ENCODE measurements at regions not wholly inside any gene's neighbourhood (a gene's known extent, or its start where the extent isn't known, plus 50 kb on each side); places are given as distances from the start of the nearest gene placed in this dataset.

DNA sequence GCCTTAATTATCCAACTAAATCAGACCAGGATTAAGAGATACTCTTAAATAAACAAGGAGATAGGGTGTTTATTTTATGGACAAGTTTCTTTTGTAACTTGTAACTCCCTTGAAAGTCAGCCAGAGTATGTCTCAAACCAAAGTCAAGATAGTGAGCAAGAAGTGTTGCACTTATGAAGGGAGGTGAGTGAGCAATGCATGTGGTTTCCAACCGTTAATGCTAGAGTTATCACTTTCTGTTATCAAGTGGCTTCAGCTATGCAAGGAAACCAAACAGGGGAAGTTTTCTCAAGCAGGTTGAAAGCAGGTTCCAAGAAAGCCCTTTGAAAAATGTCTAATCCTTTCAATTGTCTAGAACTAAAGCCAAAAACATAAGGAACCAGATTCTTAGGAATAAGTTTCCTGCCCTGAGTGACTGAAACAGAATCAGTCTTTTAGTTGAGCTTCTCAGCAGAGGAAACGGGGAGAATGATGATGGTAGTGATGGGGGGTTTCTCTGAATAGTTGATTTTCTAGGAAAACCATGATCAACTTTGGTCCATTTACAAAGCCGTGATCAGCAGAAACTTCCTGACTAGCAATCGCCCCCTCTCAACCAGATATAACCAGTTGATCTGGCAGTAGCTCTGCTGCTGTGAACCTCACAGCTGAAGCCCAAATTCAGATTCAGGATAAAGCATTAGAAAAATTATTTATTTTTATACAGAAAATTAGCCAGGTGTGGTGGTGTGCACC lies 128.4 kb downstream of the DAD1 start (continued):
- TF ChIP-seq ZBED1 (IDR thresholded peaks at IDR 0.05; ENCODE audit: borderline replicate concordance) = 0 out of 2 replicates have a peak, but pooled peaks have one; percentile 40
- peak; percentile 63 for TF ChIP-seq MTA2 (IDR thresholded peaks at IDR 0.05; ENCODE audit: low read depth)
- 0 out of 2 replicates have a peak, but pooled peaks have one; percentile 13 for TF ChIP-seq NR2F1 (conservative IDR thresholded peaks at IDR 0.05)
- TF ChIP-seq YBX1 (IDR thresholded peaks at IDR 0.05) = no peak
- TF ChIP-seq GATAD2B (conservative IDR thresholded peaks at IDR 0.05; ENCODE audit: low read depth) = 0 out of 2 replicates have a peak, but pooled peaks have one; percentile 21
- TF ChIP-seq IKZF2 (IDR thresholded peaks at IDR 0.05) = peak; percentile 50 to 55; a peak in 2 of 4 replicates
- peak; percentile 48; the same call in 1 of the 3 replicates for TF ChIP-seq POU2F2 (IDR thresholded peaks at IDR 0.05; ENCODE audit: borderline replicate concordance, low read depth, low read length)
- TF ChIP-seq DPF2 (IDR thresholded peaks at IDR 0.05) = 0 out of 2 replicates have a peak, but pooled peaks have one; percentile 29
- peak; percentile 22 for TF ChIP-seq MEF2B (IDR thresholded peaks at IDR 0.05; ENCODE audit: partially characterized antibody, poor library complexity, severe bottlenecking)
- no peak for TF ChIP-seq PML (IDR thresholded peaks at IDR 0.05; ENCODE audit: low read length)
- peak; percentile 29; the same call in 1 of the 2 replicates for TF ChIP-seq JUNB (IDR thresholded peaks at IDR 0.05)
- peak; percentile 88 for TF ChIP-seq RUNX3 (IDR thresholded peaks at IDR 0.05; ENCODE audit: low read length)

DNA sequence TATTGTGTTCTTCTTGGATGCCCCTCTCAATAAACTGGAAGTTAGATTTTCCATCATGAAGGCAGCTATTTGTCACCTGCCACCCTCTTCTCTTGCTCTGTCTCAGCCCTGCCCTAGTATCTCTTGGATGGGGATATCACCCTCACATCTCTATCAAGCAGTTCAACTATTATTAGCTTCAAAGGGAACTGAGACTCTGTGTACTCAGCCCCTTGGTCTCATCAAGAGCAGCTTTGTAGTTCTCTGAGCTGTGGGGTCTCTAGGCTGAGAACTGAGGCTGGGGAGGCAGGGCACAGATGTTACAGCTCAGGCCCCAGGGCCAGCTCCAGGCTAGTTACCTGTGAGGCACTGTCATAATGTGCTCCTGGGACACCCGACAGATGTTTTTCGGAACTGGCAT lies 130.3 kb downstream of the DAD1 start:
- Histone ChIP-seq H3K27me3 (replicated peaks in 1 of 2; ENCODE audit: control insufficient read depth in 2 of 2, insufficient read depth in 2 of 2, low read length in 1 of 2) (no peaks in the 10 kb centered on the region), H3K4me3 (no peak overlapping the region), H4K20me1 (ENCODE audit: control insufficient read depth, insufficient read depth) (no peaks in the 10 kb centered on the region), H3K9ac (ENCODE audit: control insufficient read depth, insufficient read depth, low read length) (no peak overlapping the region), H3K27ac (ENCODE audit: control insufficient read depth, insufficient read depth) (no peak overlapping the region), H3K4me1 (ENCODE audit: control insufficient read depth, insufficient read depth, low read length) (peaks cover 44% of the 10 kb centered on the region), H3K36me3 (ENCODE audit: control insufficient read depth in 2 of 2, insufficient read depth in 2 of 2, low read length in 1 of 2) (no peaks in the 10 kb centered on the region), H2AFZ (ENCODE audit: control insufficient read depth, low read depth, low read length) (no peak overlapping the region), H3K79me2 (ENCODE audit: control insufficient read depth, insufficient read depth, low read length) (no peaks in the 10 kb centered on the region), H3K9me3 (replicated peaks; ENCODE audit: control insufficient read depth, insufficient read depth, low read length) (no peaks in the 10 kb centered on the region; the same call in 2 of the 3 replicates), H3K4me2 (ENCODE audit: control insufficient read depth, insufficient read depth) (no peak overlapping the region; the same call in none of the 2 replicates)
- DNase-seq (ENCODE audit: low read depth, low spot score) (no peak), ATAC-seq (peak; percentile 57), FAIRE-seq (no peak)
- no TSS peak for BruUV-seq (replicated peaks)
- intact Hi-C loops (cut with micrococcal nuclease; ENCODE audit: unreplicated experiment) = no loop called here
- ChIA-PET RAD21 (ENCODE audit: unreplicated experiment) (interaction anchor here (0.5 to 5.5 kb wide), 16 partner anchors 9 to 144 kb away, joined by 3 to 49 read pairs (median 5); no protein-coding TSS in a partner anchor), SMC1A (ENCODE audit: uncharacterized antibody, unreplicated experiment) (interaction anchor here (0.9 to 31.5 kb wide), 16 partner anchors 9 to 144 kb away, joined by 3 to 912 read pairs (median 6); no protein-coding TSS in a partner anchor), POLR2A (interaction anchor here (0.5 to 3.5 kb wide), 7 partner anchors 10 to 176 kb away, joined by 3 to 26 read pairs (median 7); no protein-coding TSS in a partner anchor), CTCF (interaction anchor here (0.5 to 4.5 kb wide), 16 partner anchors 10 to 364 kb away, joined by 3 to 44 read pairs (median 4); no protein-coding TSS in a partner anchor)
- 100% methylated on average over 2 of the region's 2 CpGs for WGBS (ENCODE audit: insufficient coverage, insufficient replicate concordance, low lambda C conversion rate, missing lambda C conversion rate)
- in situ Hi-C loops (cut with MboI) = no loop called here
- TF ChIP-seq CHD1 (IDR thresholded peaks at IDR 0.05; ENCODE audit: low read depth, low read length) = no peak
- no peak for TF ChIP-seq SREBF2 (IDR thresholded peaks at IDR 0.05; ENCODE audit: low read length)
- TF ChIP-seq KLF5 (IDR thresholded peaks at IDR 0.05; ENCODE audit: partially characterized antibody) = no peak
- 0 out of 2 replicates have a peak, but pooled peaks have one; percentile 18 for TF ChIP-seq EED (IDR thresholded peaks at IDR 0.05; ENCODE audit: low read depth)
- TF ChIP-seq SPI1 (IDR thresholded peaks at IDR 0.05; ENCODE audit: borderline replicate concordance, insufficient read depth, low read depth, low read length) = peak; percentile 46
- TF ChIP-seq, protein P1, sequence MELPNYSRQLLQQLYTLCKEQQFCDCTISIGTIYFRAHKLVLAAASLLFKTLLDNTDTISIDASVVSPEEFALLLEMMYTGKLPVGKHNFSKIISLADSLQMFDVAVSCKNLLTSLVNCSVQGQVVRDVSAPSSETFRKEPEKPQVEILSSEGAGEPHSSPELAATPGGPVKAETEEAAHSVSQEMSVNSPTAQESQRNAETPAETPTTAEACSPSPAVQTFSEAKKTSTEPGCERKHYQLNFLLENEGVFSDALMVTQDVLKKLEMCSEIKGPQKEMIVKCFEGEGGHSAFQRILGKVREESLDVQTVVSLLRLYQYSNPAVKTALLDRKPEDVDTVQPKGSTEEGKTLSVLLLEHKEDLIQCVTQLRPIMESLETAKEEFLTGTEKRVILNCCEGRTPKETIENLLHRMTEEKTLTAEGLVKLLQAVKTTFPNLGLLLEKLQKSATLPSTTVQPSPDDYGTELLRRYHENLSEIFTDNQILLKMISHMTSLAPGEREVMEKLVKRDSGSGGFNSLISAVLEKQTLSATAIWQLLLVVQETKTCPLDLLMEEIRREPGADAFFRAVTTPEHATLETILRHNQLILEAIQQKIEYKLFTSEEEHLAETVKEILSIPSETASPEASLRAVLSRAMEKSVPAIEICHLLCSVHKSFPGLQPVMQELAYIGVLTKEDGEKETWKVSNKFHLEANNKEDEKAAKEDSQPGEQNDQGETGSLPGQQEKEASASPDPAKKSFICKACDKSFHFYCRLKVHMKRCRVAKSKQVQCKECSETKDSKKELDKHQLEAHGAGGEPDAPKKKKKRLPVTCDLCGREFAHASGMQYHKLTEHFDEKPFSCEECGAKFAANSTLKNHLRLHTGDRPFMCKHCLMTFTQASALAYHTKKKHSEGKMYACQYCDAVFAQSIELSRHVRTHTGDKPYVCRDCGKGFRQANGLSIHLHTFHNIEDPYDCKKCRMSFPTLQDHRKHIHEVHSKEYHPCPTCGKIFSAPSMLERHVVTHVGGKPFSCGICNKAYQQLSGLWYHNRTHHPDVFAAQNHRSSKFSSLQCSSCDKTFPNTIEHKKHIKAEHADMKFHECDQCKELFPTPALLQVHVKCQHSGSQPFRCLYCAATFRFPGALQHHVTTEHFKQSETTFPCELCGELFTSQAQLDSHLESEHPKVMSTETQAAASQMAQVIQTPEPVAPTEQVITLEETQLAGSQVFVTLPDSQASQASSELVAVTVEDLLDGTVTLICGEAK (IDR thresholded peaks at IDR 0.05; ENCODE audit: borderline replicate concordance) = no peak
- no peak for TF ChIP-seq ZNF274 (IDR thresholded peaks at IDR 0.05; ENCODE audit: insufficient read depth, insufficient read length)
